ENCODE measurements at regions not wholly inside any gene's neighbourhood (a gene's known extent, or its start where the extent isn't known, plus 50 kb on each side); places are given as distances from the start of the nearest gene placed in this dataset.
"Not testable (repeated sequence)": the region's sequence is repeated elsewhere in the genome, so short reads cannot be mapped to it uniquely, and the experiment has no call there.

- no peak for TF ChIP-seq CTCF (conservative IDR thresholded peaks at IDR 0.05; ENCODE audit: low read length)
- Histone ChIP-seq H3K4me1 (ENCODE audit: insufficient read depth, low read length, poor library complexity, severe bottlenecking) (peaks cover 37% of the 10 kb centered on the region), H4K20me1 (ENCODE audit: insufficient read depth, low read length) (no peaks in the 10 kb centered on the region), H3K36me3 (ENCODE audit: insufficient read depth, low read length) (no peaks in the 10 kb centered on the region), H3K27ac (ENCODE audit: low read depth, low read length, poor library complexity, severe bottlenecking) (no peak overlapping the region), H2AFZ (ENCODE audit: low read length) (no peak overlapping the region), H3K79me2 (ENCODE audit: insufficient read depth, low read depth, low read length) (peaks cover 29% of the 10 kb centered on the region), H3K9me3 (ENCODE audit: low read length) (no peaks in the 10 kb centered on the region), H3K4me3 (ENCODE audit: low read depth, low read length, poor library complexity, severe bottlenecking) (no peak overlapping the region), H3K9me2 (ENCODE audit: insufficient read depth, low read length) (no peaks in the 10 kb centered on the region), H3K4me2 (ENCODE audit: low read length) (no peak overlapping the region)
- ChIA-PET POLR2A (interaction anchor here (2.6 kb wide), 1 partner anchor 9 kb away, joined by 8 read pairs; no protein-coding TSS in a partner anchor), CTCF (ENCODE audit: unreplicated experiment) (no interaction called here)
- BruUV-seq (replicated peaks), result no TSS peak
- DNase-seq (ENCODE audit: low spot score), result no peak
- intact Hi-C loops (cut with micrococcal nuclease; ENCODE audit: unreplicated experiment), result no loop called here
These were observed 156.3 kb downstream of the CDRT15L2 start for GRCh38 chr17:20735796-20736195.

- H3K9me3 ChIP-seq (ENCODE audit: low read length); intact Hi-C loops (cut with micrococcal nuclease; ENCODE audit: unreplicated experiment); H3K36me3 ChIP-seq (ENCODE audit: insufficient read depth, low read length); H4K20me1 ChIP-seq (ENCODE audit: insufficient read depth, low read length); CTCF ChIA-PET (ENCODE audit: unreplicated experiment); BruUV-seq (replicated peaks); H3K9me2 ChIP-seq (ENCODE audit: insufficient read depth, low read length): not testable (repeated sequence)
- peaks cover 50% of the 10 kb centered on the region for H3K4me1 ChIP-seq (ENCODE audit: insufficient read depth, low read length, poor library complexity, severe bottlenecking)
- POLR2A ChIA-PET, result interaction anchor here (0.6 to 2.6 kb wide), 3 partner anchors 11 to 441 kb away, joined by 3 to 8 read pairs (median 4); no protein-coding TSS in a partner anchor
- peak overlapping the region; percentile 76 for H3K4me3 ChIP-seq (ENCODE audit: low read depth, low read length, poor library complexity, severe bottlenecking)
- peak overlapping the region; percentile 72; the same call in 1 of the 2 replicates for H2AFZ ChIP-seq (ENCODE audit: low read length)
- peaks cover 34% of the 10 kb centered on the region for H3K79me2 ChIP-seq (ENCODE audit: insufficient read depth, low read depth, low read length)
- peak; percentile 85 for DNase-seq (ENCODE audit: low spot score)
- peak overlapping the region; percentile 82 for H3K27ac ChIP-seq (ENCODE audit: low read depth, low read length, poor library complexity, severe bottlenecking)
- H3K4me2 ChIP-seq (ENCODE audit: low read length), result peak overlapping the region; percentile 87
These were observed 158.1 kb downstream of the CDRT15L2 start for GRCh38 chr17:20737636-20738035.

- intact Hi-C loops (cut with micrococcal nuclease; ENCODE audit: unreplicated experiment), result no loop called here
- H3K4me3 ChIP-seq (ENCODE audit: low read depth, low read length, poor library complexity, severe bottlenecking), result no peak overlapping the region
These were observed 191.6 kb downstream of the CDRT15L2 start for GRCh38 chr17:20771104-20771503.

More at GRCh38 chr17:20771104-20771503, 191.6 kb downstream of the CDRT15L2 start:
- no peak for DNase-seq (ENCODE audit: low spot score)
- H2AFZ ChIP-seq (ENCODE audit: low read length), result no peak overlapping the region
- peaks cover 17% of the 10 kb centered on the region for H3K4me1 ChIP-seq (ENCODE audit: insufficient read depth, low read length, poor library complexity, severe bottlenecking)
- TF ChIP-seq CTCF (conservative IDR thresholded peaks at IDR 0.05; ENCODE audit: low read length) (no peak), EZH2phosphoT487 (IDR thresholded peaks at IDR 0.05; ENCODE audit: borderline replicate concordance, low read depth, low read length) (no peak)
- H3K79me2 ChIP-seq (ENCODE audit: insufficient read depth, low read depth, low read length), result no peaks in the 10 kb centered on the region
- no peak overlapping the region for H3K4me2 ChIP-seq (ENCODE audit: low read length)
- no peak overlapping the region for H3K27ac ChIP-seq (ENCODE audit: low read depth, low read length, poor library complexity, severe bottlenecking)
- no peaks in the 10 kb centered on the region for H3K9me2 ChIP-seq (ENCODE audit: insufficient read depth, low read length)
- no peaks in the 10 kb centered on the region for H4K20me1 ChIP-seq (ENCODE audit: insufficient read depth, low read length)
- H3K36me3 ChIP-seq (ENCODE audit: insufficient read depth, low read length), result no peaks in the 10 kb centered on the region
- ChIA-PET CTCF (ENCODE audit: unreplicated experiment) (no interaction called here), POLR2A (no interaction called here)
- BruUV-seq (replicated peaks), result no TSS peak
- H3K9me3 ChIP-seq (ENCODE audit: low read length), result no peaks in the 10 kb centered on the region

All from OCI-LY7 (cell line).